ENCODE measurements at regions not wholly inside any gene's neighbourhood (a gene's known extent, or its start where the extent isn't known, plus 50 kb on each side); places are given as distances from the start of the nearest gene placed in this dataset.

DNA sequence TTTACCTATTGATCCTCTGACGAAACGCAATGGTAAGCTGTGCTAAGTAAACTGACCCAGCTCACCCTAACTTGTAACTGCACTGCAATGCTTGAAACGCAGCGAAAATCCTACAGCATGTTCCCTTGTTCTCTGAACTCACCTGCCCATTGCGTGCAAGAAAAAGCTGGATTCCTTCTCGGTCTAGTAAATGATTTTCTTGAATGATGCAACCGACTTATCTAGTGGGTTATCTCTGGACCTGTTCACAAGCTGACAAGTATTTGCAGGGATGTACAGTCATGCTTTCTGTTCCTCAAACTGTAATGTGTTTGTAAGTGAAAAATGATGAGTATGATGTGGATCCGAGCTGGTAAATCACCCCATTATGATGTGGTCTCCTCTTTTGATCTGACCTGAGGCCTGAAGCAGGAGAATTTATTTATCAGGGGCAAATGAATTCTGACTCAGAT lies 140.1 kb downstream of the BTC start (continued):
- 0 out of 2 replicates have a peak, but pooled peaks have one; percentile 31 for TF ChIP-seq ZBTB44 (CRISPR knock-in tag; IDR thresholded peaks at IDR 0.05)
- TF ChIP-seq SNAPC2 (CRISPR knock-in tag; IDR thresholded peaks at IDR 0.05), result peak; percentile 97; the same call in 1 of the 2 replicates
- TF ChIP-seq ZNF296 (CRISPR knock-in tag; conservative IDR thresholded peaks at IDR 0.05), result no peak
- TF ChIP-seq TFE3 (CRISPR knock-in tag; IDR thresholded peaks at IDR 0.05), result peak; percentile 84
- TF ChIP-seq CEBPG (CRISPR knock-in tag; IDR thresholded peaks at IDR 0.05), result peak; percentile 99
- peak; percentile 99 for TF ChIP-seq SNAPC4 (CRISPR knock-in tag; IDR thresholded peaks at IDR 0.05)
- TF ChIP-seq ELF3 (CRISPR knock-in tag; IDR thresholded peaks at IDR 0.05), result peak; percentile 93
- TF ChIP-seq RAD21 (CRISPR knock-in tag; IDR thresholded peaks at IDR 0.05), result 0 out of 2 replicates have a peak, but pooled peaks have one; percentile 11
- TF ChIP-seq, protein P1, sequence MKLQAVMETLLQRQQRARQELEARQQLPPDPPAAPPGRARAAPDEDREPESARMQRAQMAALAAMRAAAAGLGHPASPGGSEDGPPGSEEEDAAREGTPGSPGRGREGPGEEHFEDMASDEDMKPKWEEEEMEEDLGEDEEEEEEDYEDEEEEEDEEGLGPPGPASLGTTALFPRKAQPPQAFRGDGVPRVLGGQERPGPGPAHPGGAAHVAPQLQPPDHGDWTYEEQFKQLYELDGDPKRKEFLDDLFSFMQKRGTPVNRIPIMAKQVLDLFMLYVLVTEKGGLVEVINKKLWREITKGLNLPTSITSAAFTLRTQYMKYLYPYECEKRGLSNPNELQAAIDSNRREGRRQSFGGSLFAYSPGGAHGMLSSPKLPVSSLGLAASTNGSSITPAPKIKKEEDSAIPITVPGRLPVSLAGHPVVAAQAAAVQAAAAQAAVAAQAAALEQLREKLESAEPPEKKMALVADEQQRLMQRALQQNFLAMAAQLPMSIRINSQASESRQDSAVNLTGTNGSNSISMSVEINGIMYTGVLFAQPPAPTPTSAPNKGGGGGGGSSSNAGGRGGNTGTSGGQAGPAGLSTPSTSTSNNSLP (IDR thresholded peaks at IDR 0.05; ENCODE audit: low read depth, low read length), result peak; percentile 86
- no peak for TF ChIP-seq TSC22D2 (CRISPR knock-in tag; IDR thresholded peaks at IDR 0.05; ENCODE audit: borderline replicate concordance)
- peak; percentile 95 for TF ChIP-seq SMAD3 (CRISPR knock-in tag; IDR thresholded peaks at IDR 0.05)
- peak; percentile 50; the same call in 1 of the 2 replicates for TF ChIP-seq ZMYM2 (CRISPR knock-in tag; IDR thresholded peaks at IDR 0.05)
- peak; percentile 45; the same call in 1 of the 2 replicates for TF ChIP-seq MIER2 (CRISPR knock-in tag; IDR thresholded peaks at IDR 0.05)
- TF ChIP-seq ZNF614 (CRISPR knock-in tag; IDR thresholded peaks at IDR 0.05; ENCODE audit: borderline replicate concordance), result peak; percentile 92; the same call in 1 of the 2 replicates
